Caco-2 (cell line): ENCODE measurements at regions not wholly inside any gene's neighbourhood (a gene's known extent, or its start where the extent isn't known, plus 50 kb on each side); places are given as distances from the start of the nearest gene placed in this dataset.

ENCODE experiments used
- BruUV-seq: library from RNA; stranded (reverse); fragments of 400-500 nt; replicated peaks from 2 replicates; lab custom pipeline; 2021; lab: Mats Ljungman, UMichigan
- CTCF ChIA-PET: fragments of 300-600 bp; sonication (Branson Sonifier 250); formaldehyde crosslinking; loops from one replicate; lab custom pipeline; 2022; ENCODE audit warnings: antibody characterized with exemption; lab: Charles Lee
- POLR2A ChIA-PET: fragments of 300-600 bp; sonication (Branson Sonifier 250); formaldehyde crosslinking; loops from one replicate; lab custom pipeline; 2022; ENCODE audit warnings: antibody characterized with exemption; lab: Charles Lee
- DNase-seq, 2 experiments: peaks; one replicate each; pipeline versions ENCODE4 v3.0.0 to v3.0.0-alpha.2; 2020 to 2022
- H3K27me3 ChIP-seq: replicated peaks from 2 replicates; pipeline ENCODE4 v1.6.0; 2011; ENCODE audit warnings: low read length; ENCODE audit not compliant: control insufficient read depth, insufficient read depth
- H3K36me3 ChIP-seq: 2 replicates; pipeline ENCODE4 v1.5.1; 2011; ENCODE audit warnings: low read length; ENCODE audit not compliant: control insufficient read depth, insufficient read depth
- H3K4me1 ChIP-seq: fragments of 250-450 bp; sonication (Bioruptor Pico); 2 replicates; pipeline ENCODE4 v1.5.1; 2020; ENCODE audit warnings: mild to moderate bottlenecking
- H3K4me3 ChIP-seq: 2 replicates; pipeline ENCODE4 v1.5.1; 2011; ENCODE audit warnings: low read depth, mild to moderate bottlenecking, control low read depth, low read length
- H3K9me3 ChIP-seq: fragments of 250-450 bp; sonication (Bioruptor Pico); 2 replicates; pipeline ENCODE4 v1.5.1; 2020; ENCODE audit warnings: mild to moderate bottlenecking, moderate library complexity
- H3K27ac Mint-ChIP-seq: one replicate; pipeline ENCODE4 v1.8.0; 2022; ENCODE audit warnings: mixed read lengths; ENCODE audit not compliant: unreplicated experiment
- H3K27me3 Mint-ChIP-seq: one replicate; pipeline ENCODE4 v1.8.0; 2022; ENCODE audit warnings: mixed read lengths; ENCODE audit not compliant: insufficient read depth, unreplicated experiment
- H3K36me3 Mint-ChIP-seq: one replicate; pipeline ENCODE4 v1.8.0; 2022; ENCODE audit warnings: mild to moderate bottlenecking, mixed read lengths; ENCODE audit not compliant: insufficient read depth, unreplicated experiment
- H3K4me1 Mint-ChIP-seq: one replicate; pipeline ENCODE4 v1.8.0; 2022; ENCODE audit warnings: low read depth, mixed read lengths; ENCODE audit not compliant: unreplicated experiment
- H3K4me3 Mint-ChIP-seq: one replicate; pipeline ENCODE4 v1.8.0; 2022; ENCODE audit warnings: mild to moderate bottlenecking, moderate library complexity, mixed read lengths; ENCODE audit not compliant: unreplicated experiment
- H3K9me3 Mint-ChIP-seq: one replicate; pipeline ENCODE4 v1.8.0; 2022; ENCODE audit warnings: mixed read lengths; ENCODE audit not compliant: unreplicated experiment
- intact Hi-C: fragments of 100-400 bp; cut with micrococcal nuclease; formaldehyde crosslinking; loops from one replicate; pipeline ENCODE4 v1.10.0; 2022; ENCODE audit not compliant: unreplicated experiment
- TF ChIP-seq, protein P1 (sequence below), 2 experiments: fragments of 200-600 bp in 1 of 2; IDR thresholded peaks; 1 replicate in 1 of 2; 2 replicates in 1 of 2; pipeline versions ENCODE4 v1.5.1 to v1.8.0; 2011 to 2022; ENCODE audit warnings: antibody characterized with exemption in 1 of 2, control low read depth in 1 of 2, inconsistent platforms in 1 of 2, low read depth in 1 of 2, low read length in 1 of 2, mild to moderate bottlenecking in 1 of 2, moderate library complexity in 1 of 2; ENCODE audit not compliant: insufficient read depth in 1 of 2, severe bottlenecking in 1 of 2, unreplicated experiment in 1 of 2

GRCh38 chr13:30088312-30088855 is 219.0 kb downstream of the KATNAL1 start:
- Mint-ChIP-seq H3K9me3 (peaks cover 28% of the 10 kb centered on the region), H3K4me1 (no peaks in the 10 kb centered on the region), H3K27ac (no peak overlapping the region), H3K4me3 (no peak overlapping the region), H3K27me3 (no peaks in the 10 kb centered on the region), H3K36me3 (no peaks in the 10 kb centered on the region)
- no TSS peak for BruUV-seq
- ChIA-PET CTCF (no interaction called here), POLR2A (no interaction called here)
- no peak for DNase-seq
- no peak overlapping the region for H3K4me3 ChIP-seq
- intact Hi-C loops = no loop called here
- no peaks in the 10 kb centered on the region for H3K27me3 ChIP-seq
- no peaks in the 10 kb centered on the region for H3K4me1 ChIP-seq
- no peaks in the 10 kb centered on the region for H3K36me3 ChIP-seq
- H3K9me3 ChIP-seq = peaks cover 5% of the 10 kb centered on the region; the same call in 1 of the 2 replicates
- TF ChIP-seq, protein P1, sequence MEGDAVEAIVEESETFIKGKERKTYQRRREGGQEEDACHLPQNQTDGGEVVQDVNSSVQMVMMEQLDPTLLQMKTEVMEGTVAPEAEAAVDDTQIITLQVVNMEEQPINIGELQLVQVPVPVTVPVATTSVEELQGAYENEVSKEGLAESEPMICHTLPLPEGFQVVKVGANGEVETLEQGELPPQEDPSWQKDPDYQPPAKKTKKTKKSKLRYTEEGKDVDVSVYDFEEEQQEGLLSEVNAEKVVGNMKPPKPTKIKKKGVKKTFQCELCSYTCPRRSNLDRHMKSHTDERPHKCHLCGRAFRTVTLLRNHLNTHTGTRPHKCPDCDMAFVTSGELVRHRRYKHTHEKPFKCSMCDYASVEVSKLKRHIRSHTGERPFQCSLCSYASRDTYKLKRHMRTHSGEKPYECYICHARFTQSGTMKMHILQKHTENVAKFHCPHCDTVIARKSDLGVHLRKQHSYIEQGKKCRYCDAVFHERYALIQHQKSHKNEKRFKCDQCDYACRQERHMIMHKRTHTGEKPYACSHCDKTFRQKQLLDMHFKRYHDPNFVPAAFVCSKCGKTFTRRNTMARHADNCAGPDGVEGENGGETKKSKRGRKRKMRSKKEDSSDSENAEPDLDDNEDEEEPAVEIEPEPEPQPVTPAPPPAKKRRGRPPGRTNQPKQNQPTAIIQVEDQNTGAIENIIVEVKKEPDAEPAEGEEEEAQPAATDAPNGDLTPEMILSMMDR (IDR thresholded peaks at IDR 0.05; ENCODE audit: insufficient read depth in 1 of 2, low read depth in 1 of 2, low read length in 1 of 2, severe bottlenecking in 1 of 2, unreplicated experiment in 1 of 2) = no peak

- no peak for DNase-seq
- Histone ChIP-seq H3K4me3 (no peak overlapping the region), H3K4me1 (no peaks in the 10 kb centered on the region), H3K9me3 (peaks cover 5% of the 10 kb centered on the region; the same call in 1 of the 2 replicates), H3K36me3 (no peaks in the 10 kb centered on the region), H3K27me3 (no peaks in the 10 kb centered on the region)
- Mint-ChIP-seq H3K9me3 (peaks cover 32% of the 10 kb centered on the region), H3K4me1 (no peaks in the 10 kb centered on the region), H3K36me3 (no peaks in the 10 kb centered on the region), H3K27me3 (no peaks in the 10 kb centered on the region), H3K4me3 (no peak overlapping the region), H3K27ac (no peak overlapping the region)
- no TSS peak for BruUV-seq
- intact Hi-C loops = no loop called here
- POLR2A ChIA-PET = no interaction called here
- TF ChIP-seq, protein P1 (IDR thresholded peaks at IDR 0.05; ENCODE audit: insufficient read depth in 1 of 2, low read depth in 1 of 2, low read length in 1 of 2, severe bottlenecking in 1 of 2, unreplicated experiment in 1 of 2) = no peak
- CTCF ChIA-PET = interaction anchor here (0.6 to 1.1 kb wide), 2 partner anchors 28 to 486 kb away, joined by 3 to 5 read pairs; no protein-coding TSS in a partner anchor
Measured at GRCh38 chr13:30085087-30085486, 222.3 kb downstream of the KATNAL1 start.

DNA sequence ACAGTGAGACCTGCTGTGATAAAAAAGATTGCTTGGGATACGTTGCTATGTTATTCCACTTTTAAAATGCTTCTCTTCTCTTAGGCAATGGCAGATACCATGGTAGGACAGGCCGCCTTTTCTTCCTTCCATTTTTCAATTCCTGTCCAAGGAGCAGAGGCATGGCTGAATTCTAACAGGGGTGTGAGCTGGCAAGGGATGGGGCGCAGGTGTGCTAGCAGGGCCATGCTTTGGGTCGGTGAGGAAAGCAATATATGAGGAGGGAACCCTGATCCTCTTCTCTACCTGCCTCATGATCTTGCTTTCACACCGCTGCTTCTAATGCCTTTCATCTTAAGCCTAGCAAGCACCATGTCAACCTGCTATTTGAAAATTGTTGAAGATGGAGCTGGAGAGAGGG is 225.0 kb downstream of the KATNAL1 start:
- peaks cover 32% of the 10 kb centered on the region for H3K9me3 Mint-ChIP-seq
- DNase-seq = no peak
- H3K36me3 Mint-ChIP-seq = no peaks in the 10 kb centered on the region
- TF ChIP-seq, protein P1 (IDR thresholded peaks at IDR 0.05; ENCODE audit: insufficient read depth in 1 of 2, low read depth in 1 of 2, low read length in 1 of 2, severe bottlenecking in 1 of 2, unreplicated experiment in 1 of 2) = no peak
- no peaks in the 10 kb centered on the region for H3K27me3 Mint-ChIP-seq
- no peaks in the 10 kb centered on the region for H3K36me3 ChIP-seq
- H3K4me3 Mint-ChIP-seq = no peak overlapping the region
- no peak overlapping the region for H3K27ac Mint-ChIP-seq
- ChIA-PET CTCF (no interaction called here), POLR2A (no interaction called here)
- H3K9me3 ChIP-seq = peaks cover 5% of the 10 kb centered on the region; the same call in 1 of the 2 replicates
- intact Hi-C loops = no loop called here
- no peaks in the 10 kb centered on the region for H3K4me1 Mint-ChIP-seq
- no peaks in the 10 kb centered on the region for H3K4me1 ChIP-seq
- H3K4me3 ChIP-seq = no peak overlapping the region
- no TSS peak for BruUV-seq
- no peaks in the 10 kb centered on the region for H3K27me3 ChIP-seq
